Activated CD4-positive, alpha-beta T cell treated with anti-CD3 and anti-CD28 coated beads, Interleukin-2, amount 50 U/mL, for 24 hours (primary cell): ENCODE measurements at regions not wholly inside any gene's neighbourhood (a gene's known extent, or its start where the extent isn't known, plus 50 kb on each side); places are given as distances from the start of the nearest gene placed in this dataset.

Source experiments
- DNase-seq, 2 donors: peaks; one replicate each; pipeline ENCODE4 v3.0.0-alpha.2; 2020; ENCODE audit warnings: low read depth in 1 of 2, low spot score in 1 of 2

DNA sequence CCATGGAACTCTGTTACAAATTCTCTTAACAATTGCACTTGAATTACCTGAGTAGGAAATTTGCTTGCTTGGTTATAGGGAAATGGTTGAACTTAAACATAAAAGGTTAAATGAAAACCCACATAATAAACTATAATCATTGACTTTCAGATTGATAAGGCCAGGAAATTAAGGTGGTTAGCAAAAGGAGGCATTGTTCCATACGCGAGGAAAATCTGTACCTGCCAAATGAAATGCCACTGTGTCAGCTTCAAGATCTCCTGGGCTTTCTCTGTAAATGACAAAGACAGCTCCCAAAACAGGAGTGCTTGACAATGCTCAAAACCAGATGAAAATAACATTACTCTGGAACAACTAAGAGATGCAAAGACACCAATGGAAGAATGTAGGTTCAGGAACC, 125.5 kb upstream of the KLF3 start:
- no peak for DNase-seq

DNA sequence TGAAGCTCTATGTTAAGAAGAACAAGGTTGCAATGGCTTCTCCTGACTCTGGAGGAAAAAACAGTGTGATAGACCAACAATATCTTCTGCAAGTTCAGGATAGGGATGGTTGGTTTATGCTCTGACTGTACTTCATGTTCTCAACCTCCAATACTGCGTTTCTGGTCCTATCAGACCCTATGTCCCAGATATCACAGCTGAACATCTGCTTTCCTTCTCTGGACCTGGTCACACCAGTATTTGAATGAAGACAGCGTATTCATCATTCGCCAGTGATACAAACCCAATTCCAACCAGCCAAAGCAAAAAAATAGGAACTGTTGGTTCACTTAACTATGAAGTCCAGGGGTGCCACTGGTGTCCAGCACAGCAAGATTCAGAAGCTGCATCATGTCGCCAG, 124.5 kb upstream of the KLF3 start:
- DNase-seq, result no peak

DNA sequence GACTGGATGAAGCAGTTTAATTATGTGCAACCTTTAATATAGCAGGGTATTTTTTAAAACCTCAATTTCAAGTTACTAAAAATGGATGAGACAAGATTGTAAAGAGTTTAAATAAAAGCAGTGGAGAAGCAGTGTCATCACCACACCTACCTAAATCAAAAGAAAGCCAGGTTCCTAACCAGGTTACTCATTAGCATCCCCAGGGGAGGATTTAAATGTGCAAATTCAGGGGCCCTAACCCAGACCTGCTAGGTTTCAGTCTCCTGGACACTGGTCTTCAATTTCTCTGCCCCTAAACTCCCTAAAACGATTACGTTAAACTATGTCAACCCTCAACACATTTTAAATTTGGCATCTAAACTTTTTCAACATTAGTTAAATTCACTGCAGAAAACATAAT, 116.9 kb upstream of the KLF3 start:
- no peak for DNase-seq

DNA sequence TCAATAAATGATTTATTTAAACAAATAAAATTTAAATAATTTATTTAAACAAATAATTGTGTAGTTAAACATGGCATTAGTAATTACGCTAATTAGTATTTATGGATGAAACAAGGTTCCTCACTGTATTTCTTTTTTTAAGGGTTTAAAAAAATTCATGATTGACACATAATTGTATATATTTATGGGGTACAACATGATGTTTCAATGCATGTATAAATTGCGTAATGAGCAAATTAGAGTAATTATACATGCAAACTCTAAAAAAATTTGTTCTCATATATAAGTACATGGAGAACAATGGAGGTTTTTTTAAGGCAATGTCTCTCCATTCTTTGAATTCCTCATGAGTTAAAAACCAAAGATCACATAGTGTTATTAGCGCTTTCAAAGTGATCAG, 115.7 kb upstream of the KLF3 start:
- no peak for DNase-seq

DNA sequence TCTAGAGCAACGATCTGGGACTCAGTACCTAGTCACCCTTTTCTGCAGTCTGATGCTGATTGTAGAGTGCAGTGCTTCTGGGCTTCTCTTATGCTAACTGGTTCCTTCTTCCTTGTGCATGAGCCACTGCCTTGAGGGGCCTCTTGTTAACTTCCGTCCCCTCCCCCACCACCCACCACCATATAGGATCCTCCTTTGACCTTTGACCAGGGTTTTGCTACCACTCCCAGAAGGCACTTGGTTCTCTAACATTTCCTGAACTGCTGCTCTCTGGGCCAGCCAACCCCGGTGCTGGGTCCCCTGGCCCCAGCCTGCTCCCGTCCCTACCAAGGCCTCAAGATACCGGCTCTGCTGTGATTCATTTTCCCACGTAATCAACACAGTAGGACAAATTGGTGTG, 104.6 kb upstream of the KLF3 start:
- DNase-seq, result no peak

DNA sequence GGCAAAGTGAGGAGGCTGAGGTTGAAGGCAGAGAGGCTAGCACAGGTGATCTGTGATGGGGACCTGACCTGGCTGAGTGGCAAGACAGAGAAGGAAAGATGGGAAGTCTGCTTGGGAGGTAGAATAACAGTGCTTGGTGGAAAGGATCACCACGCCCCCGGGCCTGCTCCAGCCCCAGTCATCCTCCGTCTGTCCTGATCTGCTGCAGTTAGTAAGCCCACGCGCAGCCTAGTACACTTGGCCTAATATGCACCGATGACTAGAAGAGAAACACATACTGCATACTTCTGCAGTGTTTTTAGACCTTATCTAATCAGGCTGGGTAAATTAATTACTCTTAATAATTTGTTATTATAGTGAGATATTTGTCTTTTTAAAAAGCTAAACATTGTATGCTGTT, 103.7 kb upstream of the KLF3 start:
- no peak for DNase-seq

DNA sequence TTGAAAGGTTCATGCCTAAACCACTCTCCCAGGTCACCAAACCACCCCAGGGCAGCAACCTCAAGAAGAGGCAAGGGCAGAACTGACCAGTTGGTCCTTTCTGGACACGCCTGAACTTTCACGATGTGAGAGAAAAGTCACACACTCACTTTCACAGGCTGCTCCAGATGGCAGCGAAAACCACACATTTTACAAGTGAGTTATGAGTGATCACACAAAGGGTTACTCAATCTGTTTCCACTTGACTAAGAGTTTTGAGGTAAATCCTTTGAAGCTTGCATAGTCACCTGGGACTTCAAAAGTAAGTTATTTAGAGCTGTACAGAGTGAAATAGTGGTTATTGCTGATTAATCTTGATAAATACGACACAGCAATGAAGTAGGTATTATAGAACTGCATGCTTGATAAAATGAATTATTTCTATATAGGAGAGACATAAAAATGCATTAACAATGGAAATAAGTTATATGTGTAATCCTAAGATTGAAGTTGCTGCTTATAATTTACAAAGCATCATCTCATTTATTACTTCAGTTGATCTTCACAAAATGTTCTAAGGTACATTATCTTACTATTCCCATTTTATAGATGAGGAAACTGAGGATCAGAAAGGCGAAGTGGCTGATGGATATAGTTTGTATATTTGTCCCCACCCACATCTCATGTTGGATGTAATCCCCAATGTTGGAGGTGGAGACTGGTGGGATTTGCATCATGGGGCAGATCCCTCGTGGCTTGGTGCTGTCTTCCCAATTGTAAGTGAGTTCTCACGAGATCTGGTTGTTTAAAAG, 103.0 kb upstream of the KLF3 start:
- DNase-seq, result peak in 1 of 2 donors; percentile 11

DNA sequence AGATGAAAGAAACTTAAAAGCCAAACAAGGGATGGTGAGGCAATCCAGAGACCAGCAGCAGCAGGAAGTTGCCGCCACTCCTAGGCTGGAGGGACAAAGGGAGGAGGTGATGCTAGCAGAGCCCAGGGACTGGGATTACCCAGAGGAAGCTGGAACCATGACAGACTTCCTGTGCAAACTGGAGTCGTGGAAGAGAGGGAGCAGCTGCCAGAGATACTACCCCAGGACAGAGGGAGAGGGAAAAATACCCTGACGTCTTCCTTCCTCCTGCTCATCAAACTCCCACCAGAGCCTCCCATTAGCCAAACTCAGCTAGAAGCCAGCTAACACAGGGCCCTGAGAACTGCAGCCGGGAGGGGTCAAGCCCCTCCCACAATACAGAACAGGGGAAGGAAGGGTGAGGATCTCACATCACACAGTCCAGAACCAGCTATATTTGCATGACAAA, 101.2 kb upstream of the KLF3 start:
- no peak for DNase-seq

DNA sequence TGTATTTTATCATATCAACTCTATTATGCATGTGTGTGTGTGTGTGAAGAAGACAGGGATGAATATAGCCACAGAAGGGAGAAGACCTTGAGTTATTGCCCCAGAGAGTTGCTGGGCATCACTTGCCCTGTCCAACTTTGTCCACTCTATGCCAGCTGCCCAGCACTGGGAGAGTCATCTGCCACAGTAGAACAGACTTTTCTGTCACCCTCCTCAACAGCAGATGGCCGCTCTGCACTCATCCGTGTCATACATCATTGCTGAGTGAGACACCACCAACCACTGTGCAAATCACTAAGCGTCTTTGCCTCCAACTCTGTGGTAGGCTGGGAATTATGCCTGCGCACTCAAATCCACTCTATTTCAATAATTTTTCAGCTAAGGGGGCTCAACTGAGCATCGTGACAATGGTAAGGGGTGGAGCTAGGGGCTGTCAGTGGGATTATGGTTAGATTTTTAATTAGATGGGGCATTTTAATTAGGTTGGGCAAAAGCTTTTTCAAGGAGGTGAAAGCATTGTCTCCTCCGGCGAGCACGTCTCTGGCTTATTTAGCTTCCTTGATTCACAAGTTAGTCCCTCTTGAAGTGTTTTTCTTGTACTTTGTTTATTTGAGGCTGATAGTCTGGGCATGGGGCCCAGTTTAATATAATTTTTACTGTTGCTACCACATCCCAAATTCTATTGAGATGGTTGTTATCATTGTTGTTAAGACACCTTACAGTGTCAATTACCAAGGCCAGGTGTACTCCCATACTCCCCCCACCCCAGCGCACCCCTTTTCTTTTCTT, 100.1 kb upstream of the KLF3 start:
- DNase-seq, result no peak

DNA sequence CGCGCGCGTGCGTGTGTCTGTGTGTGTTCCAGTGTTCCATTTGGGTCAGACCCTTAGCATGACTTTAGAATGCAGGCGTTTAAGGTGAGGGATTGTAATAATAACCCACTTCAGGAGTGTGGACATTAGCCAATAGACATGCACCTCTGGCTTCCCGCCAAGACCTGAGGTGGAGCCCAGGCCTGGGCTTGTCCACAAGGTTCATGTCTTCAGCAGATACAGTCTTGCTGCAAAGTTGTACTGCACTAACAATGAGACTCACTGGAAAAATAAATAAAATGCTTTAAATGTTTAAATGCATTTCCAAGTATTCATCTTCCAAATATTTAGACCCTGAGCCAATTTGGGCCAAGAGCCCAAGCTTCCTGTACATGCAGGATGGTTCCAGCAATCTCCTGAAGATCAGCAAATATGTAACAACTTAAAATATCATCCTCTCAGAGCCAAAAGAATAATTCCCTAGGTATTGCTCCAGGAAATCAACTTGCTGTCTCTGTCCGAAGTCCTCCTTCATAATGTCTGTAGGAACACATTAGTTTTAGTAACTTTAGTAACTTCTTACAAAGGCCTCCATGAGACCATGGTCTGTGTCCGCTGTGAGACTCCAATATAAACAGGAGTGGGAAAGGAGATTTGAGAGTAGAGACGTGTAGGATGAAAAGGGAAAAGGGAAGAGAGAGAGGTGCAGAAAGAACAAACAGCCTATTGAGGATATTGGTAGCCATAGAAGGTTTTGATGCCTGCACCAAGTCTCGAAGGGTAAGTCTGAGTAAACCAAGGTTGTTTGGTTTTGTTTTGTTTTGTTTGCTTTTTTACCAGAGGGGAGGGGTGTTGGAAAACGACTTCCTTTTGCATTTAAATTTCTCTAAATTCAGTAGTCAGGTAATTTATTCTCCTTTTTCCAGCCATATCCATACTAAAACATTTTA, 98.5 kb upstream of the KLF3 start:
- no peak for DNase-seq

DNA sequence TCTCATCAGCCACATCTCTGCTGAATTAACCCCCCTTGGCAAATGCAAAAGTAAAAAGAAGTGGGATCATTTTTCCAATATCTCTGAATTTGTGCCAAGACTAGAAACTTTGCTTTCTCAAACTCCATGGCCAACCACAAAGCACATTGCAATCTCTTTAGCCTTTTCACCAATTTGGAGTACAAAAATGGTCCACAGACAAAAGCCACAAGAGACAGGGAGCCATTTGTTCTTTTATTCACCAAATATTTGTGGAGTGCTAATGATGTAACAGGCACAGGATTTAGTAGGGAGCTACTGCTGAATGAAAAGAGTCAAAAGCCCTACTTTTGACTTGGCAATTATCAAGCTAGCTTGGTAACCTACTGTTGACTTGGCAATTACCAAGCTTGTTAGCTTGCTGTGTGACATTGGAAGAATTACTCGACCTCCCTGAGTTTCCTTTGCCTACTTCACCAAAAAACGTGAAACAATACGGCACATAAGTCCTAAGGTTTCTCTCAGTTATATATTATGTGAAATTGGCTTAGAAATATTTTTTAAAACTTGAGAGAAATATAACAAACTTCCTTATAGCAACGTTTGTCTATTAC, 97.1 kb upstream of the KLF3 start:
- no peak for DNase-seq

DNA sequence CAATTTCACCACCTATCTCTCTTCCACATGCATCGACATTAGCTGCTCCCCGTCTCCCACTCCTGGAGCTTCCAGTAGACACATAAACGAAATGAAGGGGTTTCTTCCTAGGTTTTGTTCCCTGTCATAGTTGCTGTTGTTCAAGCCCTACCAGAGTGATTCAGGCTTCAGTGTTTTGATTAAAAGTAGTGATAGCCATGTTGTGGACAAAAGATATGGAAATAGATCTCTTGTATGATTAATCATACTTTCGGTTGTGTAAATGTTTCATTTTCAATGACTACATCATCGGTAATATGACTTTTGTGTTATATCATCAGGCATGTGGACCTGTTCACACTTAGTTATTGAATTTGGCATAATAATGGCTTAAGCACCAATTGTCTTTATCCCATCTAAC, 96.5 kb upstream of the KLF3 start:
- DNase-seq, result no peak

DNA sequence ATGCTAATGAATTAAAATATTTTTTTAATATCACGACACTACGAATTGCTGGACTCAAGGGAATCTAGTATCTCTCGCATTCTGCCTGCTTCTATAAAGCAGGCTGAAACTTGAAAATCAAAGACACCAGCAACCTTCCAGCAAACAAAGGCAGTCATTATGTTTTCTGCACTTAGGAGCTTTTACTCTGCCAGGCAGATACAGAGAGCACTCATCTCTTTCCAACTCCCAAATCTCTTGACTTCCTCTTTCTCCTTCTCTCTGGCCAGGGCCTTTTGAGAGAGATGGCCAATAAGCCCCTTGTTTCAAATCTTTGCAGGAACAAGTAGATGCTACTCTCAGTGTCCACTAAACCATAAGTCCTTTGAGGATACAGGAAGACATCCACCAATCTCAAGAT, 95.2 kb upstream of the KLF3 start:
- no peak for DNase-seq

DNA sequence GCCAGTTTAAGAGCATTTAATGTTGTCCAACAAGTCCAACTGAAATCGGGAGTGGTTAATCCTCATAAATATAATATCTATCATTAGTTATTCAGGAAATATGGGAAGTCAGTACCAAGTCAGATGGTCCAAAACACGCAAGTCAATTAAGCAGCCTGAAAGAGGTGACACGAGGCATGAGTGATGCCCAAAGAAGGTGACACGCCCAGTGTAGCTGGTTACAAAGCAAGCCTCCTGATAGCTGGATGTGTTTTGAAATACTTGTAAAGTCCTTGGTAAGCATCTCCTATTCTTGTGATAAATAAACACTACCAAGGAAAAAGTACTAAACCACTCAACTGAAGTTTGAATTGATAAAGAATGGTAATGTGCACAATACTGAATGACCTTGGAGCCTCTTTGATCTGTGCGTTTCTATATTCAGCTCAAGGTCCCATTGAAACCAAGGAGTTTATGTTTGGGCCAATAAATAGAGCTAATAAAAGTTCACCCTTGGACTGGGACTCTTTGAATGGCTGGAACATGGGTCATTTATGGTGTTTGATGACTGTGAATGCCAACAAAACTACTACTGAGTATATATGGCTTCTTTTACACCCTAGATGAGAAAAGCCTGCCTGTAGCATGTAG, 93.2 kb upstream of the KLF3 start:
- no peak for DNase-seq

DNA sequence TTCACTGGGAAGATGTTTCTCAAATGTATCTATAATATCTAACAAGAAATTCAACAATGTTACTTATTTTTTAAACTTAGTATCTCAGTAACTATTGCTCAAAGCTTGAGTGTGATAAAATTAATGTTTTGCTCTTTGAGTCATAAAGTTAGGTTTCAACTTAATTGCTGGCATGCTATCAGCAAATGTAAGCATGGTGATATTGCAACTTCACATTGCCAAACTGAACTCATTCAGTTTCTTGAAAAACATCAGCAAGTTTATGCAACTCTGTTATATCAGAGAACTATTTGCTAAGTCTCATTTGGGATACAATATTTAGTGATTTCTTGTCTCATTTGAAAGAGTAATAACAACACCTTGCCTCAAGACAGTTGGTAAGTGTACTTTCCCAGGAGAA, 91.2 kb upstream of the KLF3 start:
- no peak for DNase-seq

DNA sequence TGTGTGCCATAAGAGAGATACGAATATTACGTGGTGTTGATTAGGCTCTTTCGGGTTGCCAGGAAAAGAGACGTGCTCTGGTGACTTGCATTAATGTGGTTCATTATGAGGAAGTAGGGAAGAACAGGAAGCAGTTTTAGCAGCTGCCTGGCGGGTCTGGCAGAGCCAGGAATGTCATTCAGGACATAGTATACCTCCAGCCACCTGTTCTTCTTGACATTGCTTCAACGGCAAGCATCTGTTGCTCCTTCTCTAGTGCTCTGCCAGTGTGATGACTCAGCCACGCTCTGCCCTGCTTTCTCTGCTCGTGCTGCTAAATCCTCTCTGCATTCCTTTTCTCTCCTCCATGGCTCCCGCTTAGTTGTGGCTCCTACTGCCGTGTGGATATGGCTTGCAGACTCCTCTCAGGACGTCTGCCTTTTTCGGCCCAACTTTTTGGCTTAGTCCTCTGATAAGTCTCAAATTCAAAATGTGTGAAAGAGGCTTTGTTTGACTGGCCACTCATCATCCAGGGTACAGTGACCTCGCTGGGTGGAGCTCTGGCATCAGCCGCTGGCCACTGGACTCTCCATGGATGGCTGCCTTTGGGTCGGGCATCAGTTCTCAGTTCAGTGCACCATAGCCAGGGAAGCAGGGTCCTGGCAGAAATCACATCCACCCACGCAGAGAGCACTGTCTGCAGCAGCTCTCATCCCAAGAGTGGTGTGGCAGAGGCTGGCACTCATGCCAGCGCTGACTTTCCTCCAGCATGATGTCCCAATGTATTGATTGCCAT, 89.3 kb upstream of the KLF3 start:
- DNase-seq, result no peak

DNA sequence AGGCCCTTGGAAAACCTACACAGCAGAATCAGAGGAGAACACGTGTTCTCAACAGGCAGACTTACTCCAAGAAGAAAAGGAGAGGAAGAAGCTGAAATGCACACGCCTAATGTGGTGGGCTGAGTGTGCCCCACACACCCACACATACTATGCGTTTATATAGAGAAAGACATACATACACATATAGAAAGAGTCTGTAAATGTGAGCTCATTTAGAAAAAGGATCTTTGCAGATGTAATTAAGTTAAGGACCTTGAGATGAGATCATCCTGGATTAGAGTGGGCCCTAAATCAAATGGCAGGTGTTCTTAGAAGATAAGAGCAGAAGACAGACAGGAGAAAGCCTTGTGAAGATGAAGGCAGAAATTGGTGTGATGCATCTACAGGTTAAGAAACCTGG, 87.2 kb upstream of the KLF3 start:
- no peak for DNase-seq

DNA sequence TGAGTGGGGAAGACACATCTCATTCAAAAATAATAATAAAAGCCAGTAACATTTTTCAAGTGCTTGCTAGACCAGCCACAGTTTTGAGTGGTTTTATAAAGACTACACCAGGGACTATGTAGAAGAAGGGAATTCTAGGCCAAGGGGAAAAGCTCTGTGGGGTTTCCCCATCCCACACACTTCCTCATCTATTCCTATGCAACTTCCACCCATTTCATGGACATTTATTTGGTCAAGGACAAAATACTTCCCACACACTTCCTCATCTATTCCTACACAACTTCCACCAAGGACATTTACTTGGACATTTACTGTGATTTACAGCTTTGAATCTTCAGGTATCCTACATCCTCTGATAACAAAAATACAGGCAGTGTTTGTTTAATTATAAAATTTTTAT, 86.5 kb upstream of the KLF3 start:
- DNase-seq, result no peak

DNA sequence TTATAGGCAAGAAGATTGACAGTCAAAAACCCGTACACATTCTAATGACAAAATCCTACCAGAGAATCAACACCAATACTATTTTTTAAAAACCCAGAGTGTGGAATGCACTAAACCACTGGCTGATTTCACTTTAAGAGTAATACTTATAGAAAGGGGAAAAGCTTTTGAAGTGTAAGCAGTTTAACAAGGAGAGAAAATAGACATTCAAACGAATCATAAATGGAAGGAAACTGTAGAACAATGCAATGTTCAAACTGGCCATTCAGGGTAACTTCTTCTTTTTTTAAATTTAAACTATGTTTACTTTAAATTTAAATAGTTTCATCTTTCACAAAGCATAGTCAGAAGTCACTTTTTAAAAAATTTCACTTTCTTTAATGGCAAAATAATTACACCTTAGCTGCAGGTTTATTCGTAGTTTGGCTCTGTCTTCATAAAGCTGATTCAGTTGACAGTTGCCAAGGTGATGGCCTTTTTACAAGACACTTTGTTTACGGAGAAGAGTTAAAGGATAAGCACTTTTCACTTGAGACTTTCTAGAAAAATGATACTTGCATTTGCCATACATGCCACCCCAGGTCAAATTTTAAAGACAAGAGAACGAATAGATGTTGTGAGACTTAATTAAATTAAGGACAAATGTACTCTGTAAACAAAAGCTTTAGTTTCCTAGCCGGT, 82.4 kb upstream of the KLF3 start:
- no peak for DNase-seq
